T47D (cell line): ENCODE measurements at regions not wholly inside any gene's neighbourhood (a gene's known extent, or its start where the extent isn't known, plus 50 kb on each side); places are given as distances from the start of the nearest gene placed in this dataset.
"Not testable (repeated sequence)": the region's sequence is repeated elsewhere in the genome, so short reads cannot be mapped to it uniquely, and the experiment has no call there.

Experiments
- DNase-seq, 2 experiments: peaks; one replicate each; pipeline versions ENCODE4 v3.0.0 to v3.0.0-alpha.2; 2011 to 2012; ENCODE audit warnings: low read depth in 1 of 2, low spot score in 1 of 2
- JUND ChIP-seq: IDR thresholded peaks from 2 replicates; pipeline ENCODE4 v1.6.1; 2012; ENCODE audit warnings: low read depth
- in situ Hi-C: cut with HindIII; loops from 2 replicates; pipeline ENCODE4 v1.10.0; 2016; ENCODE audit warnings: low sequenced_read_pairs, low pct_unique_long_range_greater_than_20kb

DNA sequence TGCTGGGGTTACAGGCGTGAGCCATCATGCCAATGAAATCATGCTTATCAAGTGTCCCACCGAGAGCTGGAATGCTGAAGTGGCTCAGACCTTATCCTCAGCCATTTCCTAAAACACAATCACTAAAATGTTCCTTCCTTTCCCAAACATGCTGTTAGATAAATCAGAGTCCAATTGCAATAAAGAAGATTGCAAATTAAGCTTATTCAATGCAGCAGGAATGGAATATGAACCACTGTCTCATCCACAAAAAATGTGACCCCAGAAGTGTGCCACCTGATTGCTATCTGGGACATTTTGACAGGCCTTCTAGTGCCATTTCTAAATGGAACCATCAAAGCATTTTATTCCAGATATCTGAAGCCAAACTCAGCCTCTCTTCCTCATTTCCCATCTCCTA is 205.5 kb upstream of the CDH11 start:
- in situ Hi-C loops, result no loop called here
- DNase-seq, result no peak
- no peak for TF ChIP-seq JUND

DNA sequence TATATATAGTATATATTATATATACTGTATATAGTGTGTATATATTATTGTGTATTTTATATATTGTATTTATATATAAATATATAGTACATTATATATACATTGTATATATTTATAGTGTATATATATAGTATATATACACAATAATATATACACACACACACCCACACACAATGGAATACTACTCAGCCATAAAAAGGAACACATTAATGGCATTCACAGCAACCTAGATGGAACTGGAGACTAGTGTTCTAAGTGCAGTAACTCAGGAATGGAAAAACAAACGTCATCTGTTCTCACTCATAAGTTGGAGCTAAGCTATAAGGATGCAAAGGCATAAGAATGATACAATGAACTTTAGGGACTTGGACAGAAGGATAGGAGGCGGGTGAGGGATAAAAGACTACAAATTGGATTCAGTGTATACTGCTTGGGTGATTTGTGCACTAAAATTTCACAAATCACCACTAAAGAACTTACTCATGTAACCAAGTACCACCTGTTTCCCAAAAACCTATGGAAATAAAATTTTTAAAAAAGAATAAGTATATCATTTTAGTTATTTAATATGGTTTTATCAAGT is 201.9 kb upstream of the CDH11 start:
- DNase-seq, result no peak
- no peak for TF ChIP-seq JUND
- in situ Hi-C loops, result no loop called here

DNA sequence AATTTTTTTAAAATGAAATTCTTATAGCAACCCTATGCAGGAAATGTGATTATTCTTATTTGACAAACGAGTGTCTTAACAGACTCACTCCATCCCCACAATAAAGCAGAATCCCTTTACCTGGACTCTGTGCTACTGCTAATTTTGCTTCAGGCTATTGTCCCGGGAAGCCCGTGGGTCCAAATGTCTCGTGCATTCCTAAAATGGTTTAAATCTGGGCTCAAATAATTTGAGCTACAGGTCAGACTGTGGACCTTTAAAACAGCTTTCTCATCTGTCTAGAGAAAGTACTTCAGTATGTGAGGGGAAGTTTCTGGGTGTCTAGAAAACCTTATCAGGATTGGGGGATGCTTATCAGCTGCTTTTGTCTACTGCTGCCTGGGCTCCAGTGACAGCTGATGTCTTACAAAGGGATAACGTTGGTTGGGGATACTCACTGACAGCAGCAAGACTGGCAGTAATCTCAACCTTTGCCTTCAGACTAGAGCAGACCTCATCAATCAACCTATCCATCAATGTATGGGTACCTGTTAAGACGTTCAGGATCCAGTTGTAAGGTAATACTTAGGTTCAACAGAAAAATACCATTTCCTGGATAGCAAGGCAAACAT is 197.9 kb upstream of the CDH11 start:
- TF ChIP-seq JUND, result no peak
- in situ Hi-C loops, result no loop called here
- DNase-seq, result no peak

DNA sequence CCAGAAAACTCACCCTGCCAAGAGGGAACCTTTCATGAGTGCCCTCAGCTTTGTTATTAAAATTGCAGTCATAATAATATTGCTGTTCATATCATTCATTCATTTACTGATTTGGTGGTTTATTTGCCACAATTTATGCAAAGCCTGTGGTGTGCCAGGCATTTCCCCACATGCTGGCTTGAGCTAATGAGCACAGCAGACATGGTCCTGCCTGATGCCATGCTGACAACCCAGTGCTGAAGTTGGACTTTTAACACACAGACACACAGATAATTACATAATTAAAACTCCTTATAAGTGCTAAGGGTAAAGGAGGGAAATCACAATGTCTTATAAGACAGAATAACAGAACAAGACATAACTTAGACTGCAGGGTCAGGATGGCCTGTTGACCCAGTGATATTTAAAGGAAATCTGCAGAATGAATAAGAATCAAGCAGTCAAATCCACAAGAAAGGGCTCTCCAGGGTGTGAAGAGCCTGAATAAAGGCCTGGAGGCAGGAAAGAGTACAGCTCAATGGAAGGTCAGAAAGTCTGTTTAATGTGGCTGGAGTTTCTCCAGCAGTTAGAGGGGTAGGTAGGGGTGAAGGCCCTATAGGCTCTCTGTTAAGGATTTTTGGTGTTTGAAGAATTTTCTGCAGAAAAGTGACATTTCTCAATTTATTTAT is 196.9 kb upstream of the CDH11 start:
- DNase-seq, result no peak
- in situ Hi-C loops, result no loop called here
- no peak for TF ChIP-seq JUND

DNA sequence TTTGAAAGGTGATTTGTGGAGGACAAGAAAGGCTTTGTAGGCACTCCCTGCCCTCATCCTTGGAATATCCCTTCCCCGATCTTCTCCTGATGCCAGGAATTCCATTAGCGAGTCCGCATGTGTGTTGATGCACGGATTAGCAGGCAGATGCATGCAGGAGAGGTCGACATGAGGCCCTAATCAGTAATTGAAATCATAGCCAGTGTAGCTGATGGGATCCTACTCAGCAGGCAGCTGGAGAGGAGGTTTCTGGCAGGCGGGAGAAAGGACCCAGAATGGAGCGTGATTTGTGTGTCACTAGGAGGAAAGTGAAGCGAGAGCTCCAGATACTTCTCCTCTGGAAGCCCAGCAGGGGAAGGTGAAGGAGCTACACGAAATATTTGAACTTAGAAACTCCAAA is 196.3 kb upstream of the CDH11 start:
- DNase-seq, result no peak
- in situ Hi-C loops, result no loop called here
- no peak for TF ChIP-seq JUND

DNA sequence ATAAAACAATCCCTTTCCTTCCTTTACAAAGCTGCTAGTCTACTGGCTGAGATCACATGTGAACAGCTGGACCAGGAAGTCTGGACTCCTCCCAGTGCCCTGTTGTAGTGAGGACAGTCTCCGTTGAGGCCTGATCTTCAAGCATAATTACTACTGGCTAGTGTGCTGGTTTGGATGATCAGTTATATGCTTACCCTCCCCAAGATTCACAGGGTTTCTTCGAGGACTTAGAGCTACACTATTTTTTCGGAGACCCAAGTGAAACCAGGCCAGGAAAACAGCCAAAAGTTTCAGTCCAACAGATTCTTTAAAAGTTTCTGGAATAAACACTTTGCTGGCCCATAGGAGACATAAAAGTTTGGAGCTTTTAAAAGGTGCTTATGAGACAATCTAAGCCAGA is 194.9 kb upstream of the CDH11 start:
- TF ChIP-seq JUND, result no peak
- no peak for DNase-seq
- in situ Hi-C loops, result no loop called here

DNA sequence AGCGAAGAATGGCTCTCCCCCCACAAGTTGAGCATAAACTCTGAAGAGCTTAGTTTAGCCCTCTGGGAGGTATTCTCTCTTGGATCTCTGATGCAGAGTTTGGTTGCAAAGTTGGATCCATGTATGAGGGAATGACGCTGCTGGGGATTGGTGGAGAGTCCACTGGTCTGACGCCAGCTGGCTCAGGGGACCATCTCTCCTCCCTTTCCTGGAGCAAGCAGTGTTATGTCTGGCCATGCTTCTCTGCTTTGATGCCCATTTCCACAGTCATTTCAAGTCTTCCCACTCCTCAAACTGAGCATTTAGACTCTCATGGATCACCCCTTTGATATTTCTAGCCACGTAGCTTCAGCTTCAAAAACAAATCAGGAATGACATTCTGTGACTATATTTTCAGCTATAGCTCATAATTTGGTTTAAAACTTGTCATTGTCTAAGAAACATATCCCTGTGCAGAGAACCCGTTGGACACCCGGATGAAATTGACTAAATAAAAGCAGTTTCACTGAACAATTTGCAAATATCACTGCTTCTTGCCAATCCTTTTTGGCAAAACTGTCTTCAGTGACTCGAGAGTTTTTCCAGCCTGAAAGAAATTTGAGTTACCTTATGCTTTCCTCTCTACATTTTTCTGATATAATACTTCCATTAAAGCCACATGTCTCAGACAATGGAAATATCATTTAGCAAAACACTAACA is 193.4 kb upstream of the CDH11 start:
- in situ Hi-C loops, result no loop called here
- no peak for TF ChIP-seq JUND
- DNase-seq, result no peak

DNA sequence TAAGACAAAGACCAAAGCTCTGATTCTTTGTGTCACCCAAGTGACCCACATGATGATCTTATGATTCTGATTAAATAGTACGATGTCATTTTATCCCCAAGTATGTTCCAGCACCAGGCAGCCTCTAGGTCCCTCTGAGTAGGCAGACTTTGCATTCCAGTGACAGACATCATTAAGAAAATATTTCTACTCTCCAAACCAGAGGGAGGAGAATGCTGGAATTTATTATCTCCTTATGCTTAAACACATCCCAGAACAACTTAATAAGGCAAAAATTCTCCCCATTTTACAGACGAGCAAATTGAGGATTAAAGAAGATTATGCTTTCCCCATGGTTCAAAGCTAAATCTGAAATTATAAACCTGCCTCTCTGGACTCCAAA is 192.8 kb upstream of the CDH11 start:
- TF ChIP-seq JUND, result no peak
- no peak for DNase-seq
- in situ Hi-C loops, result no loop called here

DNA sequence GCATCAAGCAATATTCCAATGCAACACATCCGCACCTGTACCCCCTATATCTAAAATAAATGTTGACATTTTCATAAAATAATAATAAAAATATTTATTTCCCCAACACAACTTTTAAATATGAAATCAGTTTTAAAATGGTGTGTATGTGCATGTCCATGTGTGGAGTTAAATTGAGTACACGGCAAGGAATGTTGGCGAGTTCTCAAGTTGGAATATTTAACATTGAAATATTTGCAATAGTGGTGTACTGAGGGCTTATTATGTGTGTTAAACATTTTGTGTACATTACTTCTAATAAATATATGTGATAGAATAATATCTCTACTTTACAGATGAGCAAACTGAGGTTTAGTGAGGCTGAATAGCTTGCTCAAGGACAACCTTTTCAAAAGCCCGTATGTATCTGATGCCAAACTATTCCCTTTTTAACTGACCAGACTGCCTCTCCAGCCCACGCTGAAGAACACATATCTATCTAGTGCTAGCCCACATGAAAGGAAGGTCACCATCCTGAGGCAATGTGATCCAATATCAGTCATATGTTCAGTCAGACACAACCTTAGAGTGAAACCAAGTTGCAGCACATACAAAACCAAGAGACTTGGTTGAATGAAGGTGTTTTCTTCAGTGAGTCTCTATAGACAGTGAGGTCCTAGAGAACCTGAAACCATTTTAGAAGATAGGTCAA is 192.2 kb upstream of the CDH11 start:
- TF ChIP-seq JUND, result no peak
- in situ Hi-C loops, result no loop called here
- no peak for DNase-seq

DNA sequence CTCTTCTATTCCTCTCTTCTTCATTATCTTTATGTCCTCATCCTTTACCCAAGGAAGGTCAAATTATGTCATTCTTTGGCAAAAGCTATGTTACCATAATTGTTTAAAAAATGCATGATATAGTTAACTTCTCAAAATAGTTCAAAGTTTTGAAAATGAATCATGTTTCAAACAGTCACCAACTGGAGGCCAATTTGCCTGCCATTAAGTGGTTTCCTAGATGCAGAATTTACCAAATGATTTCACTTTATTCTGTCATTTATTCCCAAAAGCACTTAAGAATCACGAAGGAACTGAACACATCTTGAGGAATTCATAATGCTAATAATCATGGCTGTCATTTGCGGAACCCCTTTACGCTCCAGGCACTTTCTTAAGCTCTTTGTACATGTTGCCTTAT is 190.9 kb upstream of the CDH11 start:
- DNase-seq, result no peak
- no peak for TF ChIP-seq JUND
- in situ Hi-C loops, result no loop called here

DNA sequence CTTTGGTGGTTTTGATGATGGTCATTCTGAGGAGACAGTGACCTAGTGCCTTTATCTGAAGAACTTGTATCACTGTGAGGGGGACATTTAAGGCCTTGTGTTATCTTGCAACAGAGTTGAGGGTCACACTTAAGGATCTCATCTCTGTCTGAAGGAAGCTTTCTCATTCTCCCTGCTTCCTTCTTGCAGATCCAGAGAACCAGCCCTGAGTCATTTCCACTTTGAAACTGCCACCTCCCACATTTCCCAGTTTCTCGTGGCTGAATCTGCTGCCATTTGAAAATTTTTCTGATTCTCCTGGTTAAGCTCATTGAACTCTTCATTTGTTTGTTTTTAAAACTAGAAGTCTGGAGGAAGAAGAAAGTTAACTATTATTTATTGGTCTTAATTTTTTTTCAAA is 190.2 kb upstream of the CDH11 start:
- no peak for TF ChIP-seq JUND
- in situ Hi-C loops, result no loop called here
- DNase-seq, result no peak

DNA sequence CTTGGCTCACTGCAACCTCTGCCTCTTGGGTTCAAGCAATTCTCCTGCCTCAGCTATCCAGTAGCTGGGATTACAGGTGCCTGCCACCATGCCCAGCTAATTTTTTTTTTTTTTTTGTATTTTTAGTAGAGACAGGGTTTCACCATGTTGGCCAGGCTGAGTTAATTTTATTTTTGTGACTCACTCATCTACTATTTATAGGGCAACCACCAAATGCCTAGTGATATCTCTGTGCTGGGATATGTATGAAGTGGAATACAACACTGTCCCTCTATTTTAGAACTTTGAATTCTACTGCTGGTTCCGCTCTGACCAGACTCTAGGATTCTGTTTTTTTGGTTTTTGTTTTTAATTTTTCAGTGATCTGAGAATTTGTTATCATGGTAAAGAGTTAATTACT is 188.6 kb upstream of the CDH11 start:
- DNase-seq, in situ Hi-C loops: not testable (repeated sequence)

DNA sequence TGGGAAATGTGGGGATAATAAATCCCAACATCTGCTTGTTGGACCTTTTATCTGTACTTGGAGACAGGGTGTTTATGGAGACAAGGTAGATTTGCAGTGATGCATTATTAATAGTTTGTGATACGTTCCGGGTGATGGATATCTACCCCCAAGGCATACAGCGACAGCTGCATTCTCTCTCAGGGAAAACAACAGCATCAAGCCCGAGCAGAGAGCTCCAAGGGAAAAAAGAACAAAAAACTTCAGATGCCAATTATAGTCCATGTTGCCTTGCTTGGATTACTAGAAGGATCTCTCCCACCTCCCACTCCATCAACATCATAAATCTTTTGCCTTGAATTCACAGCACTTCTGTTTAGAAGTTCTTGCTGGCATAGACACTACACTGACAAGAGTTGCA is 187.5 kb upstream of the CDH11 start:
- in situ Hi-C loops, result no loop called here
- DNase-seq, result no peak
- no peak for TF ChIP-seq JUND
